ENCODE measurements at regions not wholly inside any gene's neighbourhood (a gene's known extent, or its start where the extent isn't known, plus 50 kb on each side); places are given as distances from the start of the nearest gene placed in this dataset.
A peak's percentile ranks its signal among the peaks of the same experiment; 100 is the strongest.

GRCh38 chr16:86986136-86986535 lies 331.1 kb downstream of the C16orf95 start:
- no peak for DNase-seq

- no peak for DNase-seq
Observed at GRCh38 chr16:86986809-86987487, 330.2 kb downstream of the C16orf95 start.

- no peak for DNase-seq
Observed at GRCh38 chr16:86987746-86988670, 329.2 kb downstream of the C16orf95 start.

GRCh38 chr16:86988920-86989696 lies 328.1 kb downstream of the C16orf95 start:
- no peak for DNase-seq

GRCh38 chr16:86990451-86990850 lies 326.7 kb downstream of the C16orf95 start:
- DNase-seq = no peak

- no peak for DNase-seq
Observed at GRCh38 chr16:86991679-86992078, 325.5 kb downstream of the C16orf95 start.

- no peak for DNase-seq
Observed at GRCh38 chr16:86992587-86992986, 324.6 kb downstream of the C16orf95 start.

GRCh38 chr16:86993426-86994110 lies 323.6 kb downstream of the C16orf95 start:
- no peak for DNase-seq

- DNase-seq = no peak
Observed at GRCh38 chr16:86994215-86994614, 323.0 kb downstream of the C16orf95 start.

GRCh38 chr16:86994651-86995171 lies 322.5 kb downstream of the C16orf95 start:
- no peak for DNase-seq

- no peak for DNase-seq
Observed at GRCh38 chr16:86995456-86995855, 321.7 kb downstream of the C16orf95 start.

GRCh38 chr16:86996081-86996480 lies 321.1 kb downstream of the C16orf95 start:
- no peak for DNase-seq

- DNase-seq = no peak
Observed at GRCh38 chr16:86997058-86997457, 320.1 kb downstream of the C16orf95 start.

GRCh38 chr16:86998196-86999001 lies 318.8 kb downstream of the C16orf95 start:
- DNase-seq = no peak

- peak; percentile 2 for DNase-seq
Observed at GRCh38 chr16:87000001-87000400, 317.2 kb downstream of the C16orf95 start.

- DNase-seq = no peak
Observed at GRCh38 chr16:87002717-87003413, 314.3 kb downstream of the C16orf95 start.

GRCh38 chr16:87003414-87003755 lies 313.8 kb downstream of the C16orf95 start:
- DNase-seq = no peak

GRCh38 chr16:87006021-87006420 lies 311.2 kb downstream of the C16orf95 start:
- no peak for DNase-seq

GRCh38 chr16:87006789-87007745 lies 310.1 kb downstream of the C16orf95 start:
- no peak for DNase-seq

- no peak for DNase-seq
Observed at GRCh38 chr16:87007907-87008306, 309.3 kb downstream of the C16orf95 start.

All from NCI-H526 treated with DMSO at 0.1 percent for 48 hours (cell line).